HepG2 (cell line): ENCODE measurements at regions not wholly inside any gene's neighbourhood (a gene's known extent, or its start where the extent isn't known, plus 50 kb on each side); places are given as distances from the start of the nearest gene placed in this dataset.

Source experiments
- ATAC-seq: fragments of 200-7000 bp; cut with Tn5 transposase; 3 replicates; pipeline ENCODE4 v1.9.1; 2020; ENCODE audit warnings: mild to moderate bottlenecking, moderate library complexity
- BruUV-seq: library from RNA; stranded (reverse); fragments of 400-500 nt; replicated peaks from 2 replicates; lab custom pipeline; 2021; lab: Mats Ljungman, UMichigan
- CTCF ChIA-PET: fragments of 300-600 bp; formaldehyde crosslinking; extraction: SDS; loops from one replicate; lab custom pipeline; 2021; ENCODE audit warnings: low total read pairs, inconsistent platforms, low intra/inter-chr PET ratio; lab: Yijun Ruan, JAX
- POLR2A ChIA-PET: fragments of 350-600 bp; sonication (Branson Sonifier 250); formaldehyde crosslinking; loops from one replicate; lab custom pipeline; 2020; ENCODE audit warnings: antibody characterized with exemption, inconsistent platforms; lab: Yijun Ruan, JAX
- DNase-seq: peaks from one replicate; pipeline ENCODE4 v3.0.0-alpha.2; 2015; ENCODE audit warnings: low spot score
- FAIRE-seq: peaks from 3 replicates; lab custom pipeline; 2011; peaks lifted over from hg19 to GRCh38; lab: Jason Lieb, UNC
- H2AFZ ChIP-seq: one replicate; pipeline ENCODE4 v1.6.1; 2011; ENCODE audit warnings: low read length, inconsistent platforms
- H3K27ac ChIP-seq: fragments of 300-600 bp; 3 replicates; pipeline ENCODE4 v1.8.0; 2011; ENCODE audit warnings: mixed run types, mild to moderate bottlenecking, mixed read lengths, low read length, inconsistent platforms; ENCODE audit not compliant: insufficient read depth; ENCODE audit errors: extremely low read length
- H3K27me3 ChIP-seq, 2 experiments: fragments of 200-600 bp in 1 of 2; 2 replicates in 1 of 2; 3 replicates in 1 of 2; pipeline versions ENCODE4 v1.6.0 to v1.8.0; 2011; ENCODE audit warnings: low read length in 2 of 2, mild to moderate bottlenecking in 2 of 2, moderate library complexity in 2 of 2, inconsistent platforms in 1 of 2; ENCODE audit not compliant: insufficient read depth in 2 of 2, control insufficient read depth in 1 of 2
- H3K36me3 ChIP-seq, 2 experiments: fragments of 200-600 bp in 1 of 2; replicated peaks in 1 of 2; 2 replicates in 1 of 2; 3 replicates in 1 of 2; pipeline versions ENCODE4 v1.5.1 to v1.8.0; 2011; ENCODE audit warnings: low read length in 2 of 2, inconsistent platforms in 1 of 2; ENCODE audit not compliant: insufficient read depth in 2 of 2, control insufficient read depth in 1 of 2
- H3K4me1 ChIP-seq: 2 replicates; pipeline ENCODE4 v1.5.1; 2012; ENCODE audit warnings: low read length, inconsistent platforms; ENCODE audit not compliant: insufficient read depth
- H3K4me2 ChIP-seq: 2 replicates; pipeline ENCODE4 v1.6.0; 2011; ENCODE audit warnings: low read depth, low read length, inconsistent platforms
- H3K4me3 ChIP-seq, 3 experiments: fragments of 200-600 bp in 1 of 3; sonication (generic), shearing (Covaris generic) in 1 of 3; replicated peaks in 1 of 3; 2 replicates each; pipeline ENCODE4 v1.5.1; 2011 to 2016; ENCODE audit warnings: low read length in 3 of 3, inconsistent platforms in 2 of 3, low read depth in 2 of 3, mild to moderate bottlenecking in 2 of 3, control low read depth in 1 of 3, mixed read lengths in 1 of 3; ENCODE audit not compliant: insufficient read depth in 1 of 3
- H3K79me2 ChIP-seq: one replicate; pipeline ENCODE4 v1.6.1; 2011; ENCODE audit warnings: low read length, inconsistent platforms; ENCODE audit not compliant: insufficient read depth
- H3K9ac ChIP-seq: 2 replicates; pipeline ENCODE4 v1.6.0; 2011; ENCODE audit warnings: mild to moderate bottlenecking, low read depth, low read length, inconsistent platforms; ENCODE audit not compliant: insufficient read depth
- H3K9me3 ChIP-seq: 2 replicates; pipeline ENCODE4 v1.5.1; 2012; ENCODE audit warnings: mild to moderate bottlenecking, low read length
- H4K20me1 ChIP-seq: 2 replicates; pipeline ENCODE4 v1.6.0; 2011; ENCODE audit warnings: inconsistent platforms, mild to moderate bottlenecking, low read length, moderate library complexity; ENCODE audit not compliant: insufficient read depth
- AGO1 ChIP-seq: fragments of 200-400 bp; formaldehyde crosslinking; IDR thresholded peaks from 2 replicates; pipeline ENCODE4 v1.6.1; 2017; ENCODE audit warnings: mild to moderate bottlenecking, low read depth, low read length, moderate library complexity; ENCODE audit not compliant: poor library complexity, severe bottlenecking
- FOXC1 ChIP-seq: sonication (generic); formaldehyde crosslinking; IDR thresholded peaks from 2 replicates; pipeline ENCODE4 v1.8.0; 2022; ENCODE audit warnings: mild to moderate bottlenecking, missing genetic modification reagents, borderline replicate concordance
- KLF15 ChIP-seq: sonication (generic); formaldehyde crosslinking; IDR thresholded peaks from 2 replicates; pipeline ENCODE4 v1.8.1; 2023; ENCODE audit warnings: borderline replicate concordance, mild to moderate bottlenecking, inconsistent platforms, missing genetic modification reagents, mixed read lengths
- SP2 ChIP-seq: sonication (generic); formaldehyde crosslinking; IDR thresholded peaks from 2 replicates; pipeline ENCODE4 v1.5.1; 2020; ENCODE audit warnings: mild to moderate bottlenecking, missing genetic modification reagents
- ZFP82 ChIP-seq: sonication (generic); formaldehyde crosslinking; IDR thresholded peaks from 2 replicates; pipeline ENCODE4 v1.5.1; 2020; ENCODE audit warnings: mild to moderate bottlenecking, missing genetic modification reagents, borderline replicate concordance
- ZNF207 ChIP-seq: fragments of 450-650 bp; IDR thresholded peaks from 2 replicates; pipeline ENCODE4 v1.6.1; 2016; ENCODE audit warnings: antibody characterized with exemption, borderline replicate concordance
- ZNF224 ChIP-seq: sonication (generic); formaldehyde crosslinking; IDR thresholded peaks from 2 replicates; pipeline ENCODE4 v1.5.0; 2020; ENCODE audit warnings: mild to moderate bottlenecking, missing genetic modification reagents
- ZNF282 ChIP-seq: fragments of 450-650 bp; IDR thresholded peaks from 2 replicates; pipeline ENCODE4 v1.6.1; 2018; ENCODE audit not compliant: partially characterized antibody
- ZNF557 ChIP-seq: sonication (generic); formaldehyde crosslinking; IDR thresholded peaks from 2 replicates; pipeline ENCODE4 v1.4.0; 2020; ENCODE audit warnings: missing genetic modification reagents
- ZNF660 ChIP-seq: sonication (generic); formaldehyde crosslinking; IDR thresholded peaks from 2 replicates; pipeline ENCODE4 v1.5.1; 2020; ENCODE audit warnings: mild to moderate bottlenecking, low read depth, missing genetic modification reagents, borderline replicate concordance
- ZNF816 ChIP-seq: sonication (generic); formaldehyde crosslinking; IDR thresholded peaks from 2 replicates; pipeline ENCODE4 v1.8.0; 2022; ENCODE audit warnings: missing genetic modification reagents, mild to moderate bottlenecking, borderline replicate concordance
- ZNF83 ChIP-seq: sonication (generic); formaldehyde crosslinking; IDR thresholded peaks from 2 replicates; pipeline ENCODE4 v1.4.0; 2020; ENCODE audit warnings: missing genetic modification reagents, mild to moderate bottlenecking, borderline replicate concordance
- WGBS: methylation state at CpG from one replicate; pipeline ENCODE4 v1.1.6; 2017; ENCODE audit warnings: low lambda C conversion rate; 5-methylcytosine and 5-hydroxymethylcytosine counted together
- in situ Hi-C: cut with HindIII; loops from 2 replicates; pipeline ENCODE4 v1.10.0; 2017; ENCODE audit warnings: low pct_unique_long_range_greater_than_20kb; ENCODE audit not compliant: extremely low pct_ligation_motif_present
- intact Hi-C: fragments of 100-400 bp; cut with micrococcal nuclease; formaldehyde crosslinking; loops from one replicate; pipeline ENCODE4 v1.10.0; 2022; ENCODE audit not compliant: unreplicated experiment
- TF ChIP-seq, protein P1 (sequence below): sonication (generic); formaldehyde crosslinking; IDR thresholded peaks from 2 replicates; pipeline ENCODE4 v1.5.0; 2020; ENCODE audit warnings: missing genetic modification reagents, mild to moderate bottlenecking, borderline replicate concordance
- TF ChIP-seq, protein P2 (sequence below), 2 experiments: sonication (generic) in 1 of 2; formaldehyde crosslinking in 1 of 2; IDR thresholded peaks; 2 replicates each; pipeline versions ENCODE4 v1.5.1 to v1.6.1; 2011 to 2020; ENCODE audit warnings: borderline replicate concordance in 1 of 2, low read depth in 1 of 2, low read length in 1 of 2, mild to moderate bottlenecking in 1 of 2, missing genetic modification reagents in 1 of 2, moderate library complexity in 1 of 2
- TF ChIP-seq, protein P3 (sequence below): sonication (generic); formaldehyde crosslinking; IDR thresholded peaks from 2 replicates; pipeline ENCODE4 v1.4.0; 2020; ENCODE audit warnings: mild to moderate bottlenecking, missing genetic modification reagents, borderline replicate concordance
- TF ChIP-seq, protein P4 (sequence below): IDR thresholded peaks from 2 replicates; pipeline ENCODE4 v1.6.1; 2018; ENCODE audit warnings: missing genetic modification reagents

DNA sequence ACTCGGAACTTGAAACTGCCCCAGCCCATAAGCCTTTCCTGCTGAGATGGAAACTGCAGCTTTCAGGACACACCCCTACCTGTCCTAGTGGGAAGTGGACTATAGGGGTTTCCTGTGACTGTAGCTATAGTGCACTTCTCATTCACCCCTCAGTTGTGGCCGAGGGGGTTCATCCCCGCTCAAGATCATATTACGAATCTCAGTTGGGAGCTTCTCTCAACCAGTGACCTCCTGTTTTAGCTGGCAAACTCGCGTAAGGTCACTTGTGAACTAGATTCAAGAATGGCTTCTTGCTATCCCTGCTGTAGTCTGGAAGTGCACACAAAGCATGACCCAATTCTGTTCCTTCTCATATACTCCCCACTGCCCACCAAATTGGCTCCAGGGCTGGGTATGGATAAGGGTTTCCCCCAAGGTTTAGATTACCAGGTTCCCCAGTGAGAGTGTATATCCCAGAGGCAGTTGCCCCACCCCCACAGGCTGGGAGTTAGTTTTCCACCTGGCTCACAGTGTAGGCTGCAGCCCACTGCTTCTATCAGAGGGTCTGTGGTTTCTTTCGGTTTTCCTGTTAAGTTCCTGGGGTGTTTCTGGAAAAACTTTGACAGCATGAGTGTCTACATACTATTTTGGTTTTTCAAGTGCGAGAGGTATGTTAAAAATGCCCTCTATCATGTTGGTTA lies 812.9 kb downstream of the JRKL start:
- Histone ChIP-seq H3K27ac (no peak overlapping the region), H3K9me3 (no peaks in the 10 kb centered on the region), H3K36me3 (no peaks in the 10 kb centered on the region), H3K79me2 (no peaks in the 10 kb centered on the region), H3K4me1 (no peaks in the 10 kb centered on the region), H3K4me2 (no peak overlapping the region), H3K4me3 (no peak overlapping the region), H3K27me3 (no peaks in the 10 kb centered on the region; a peak in 1 of 5 replicates), H2AFZ (no peak overlapping the region), H3K9ac (no peak overlapping the region), H4K20me1 (no peaks in the 10 kb centered on the region)
- intact Hi-C loops = no loop called here
- BruUV-seq = no TSS peak
- in situ Hi-C loops = no loop called here
- ChIA-PET POLR2A (no interaction called here), CTCF (no interaction called here)
- DNase-seq (no peak), FAIRE-seq (no peak), ATAC-seq (no peak)
- 9% methylated on average over 4 of the region's 8 CpGs for WGBS
- TF ChIP-seq ZNF207 (no peak), ZNF224 (CRISPR knock-in tag) (no peak), FOXC1 (CRISPR knock-in tag) (no peak), ZNF557 (no peak), SP2 (CRISPR knock-in tag) (no peak), ZFP82 (CRISPR knock-in tag) (no peak), ZNF660 (CRISPR knock-in tag) (no peak), AGO1 (no peak), KLF15 (no peak), ZNF282 (no peak), ZNF816 (CRISPR knock-in tag) (no peak), ZNF83 (CRISPR knock-in tag) (no peak)
- TF ChIP-seq, protein P1, sequence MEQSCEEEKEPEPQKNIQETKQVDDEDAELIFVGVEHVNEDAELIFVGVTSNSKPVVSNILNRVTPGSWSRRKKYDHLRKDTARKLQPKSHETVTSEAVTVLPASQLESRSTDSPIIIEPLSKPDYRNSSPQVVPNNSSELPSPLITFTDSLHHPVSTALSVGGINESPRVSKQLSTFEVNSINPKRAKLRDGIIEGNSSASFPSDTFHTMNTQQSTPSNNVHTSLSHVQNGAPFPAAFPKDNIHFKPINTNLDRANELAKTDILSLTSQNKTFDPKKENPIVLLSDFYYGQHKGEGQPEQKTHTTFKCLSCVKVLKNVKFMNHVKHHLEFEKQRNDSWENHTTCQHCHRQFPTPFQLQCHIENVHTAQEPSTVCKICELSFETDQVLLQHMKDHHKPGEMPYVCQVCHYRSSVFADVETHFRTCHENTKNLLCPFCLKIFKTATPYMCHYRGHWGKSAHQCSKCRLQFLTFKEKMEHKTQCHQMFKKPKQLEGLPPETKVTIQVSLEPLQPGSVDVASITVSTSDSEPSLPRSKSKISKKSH (CRISPR knock-in tag) = no peak
- TF ChIP-seq, protein P2, sequence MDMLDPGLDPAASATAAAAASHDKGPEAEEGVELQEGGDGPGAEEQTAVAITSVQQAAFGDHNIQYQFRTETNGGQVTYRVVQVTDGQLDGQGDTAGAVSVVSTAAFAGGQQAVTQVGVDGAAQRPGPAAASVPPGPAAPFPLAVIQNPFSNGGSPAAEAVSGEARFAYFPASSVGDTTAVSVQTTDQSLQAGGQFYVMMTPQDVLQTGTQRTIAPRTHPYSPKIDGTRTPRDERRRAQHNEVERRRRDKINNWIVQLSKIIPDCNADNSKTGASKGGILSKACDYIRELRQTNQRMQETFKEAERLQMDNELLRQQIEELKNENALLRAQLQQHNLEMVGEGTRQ (IDR thresholded peaks at IDR 0.05; ENCODE audit: low read depth, low read length) = no peak
- TF ChIP-seq, protein P2 (CRISPR knock-in tag; IDR thresholded peaks at IDR 0.05; ENCODE audit: borderline replicate concordance) = no peak
- TF ChIP-seq, protein P3, sequence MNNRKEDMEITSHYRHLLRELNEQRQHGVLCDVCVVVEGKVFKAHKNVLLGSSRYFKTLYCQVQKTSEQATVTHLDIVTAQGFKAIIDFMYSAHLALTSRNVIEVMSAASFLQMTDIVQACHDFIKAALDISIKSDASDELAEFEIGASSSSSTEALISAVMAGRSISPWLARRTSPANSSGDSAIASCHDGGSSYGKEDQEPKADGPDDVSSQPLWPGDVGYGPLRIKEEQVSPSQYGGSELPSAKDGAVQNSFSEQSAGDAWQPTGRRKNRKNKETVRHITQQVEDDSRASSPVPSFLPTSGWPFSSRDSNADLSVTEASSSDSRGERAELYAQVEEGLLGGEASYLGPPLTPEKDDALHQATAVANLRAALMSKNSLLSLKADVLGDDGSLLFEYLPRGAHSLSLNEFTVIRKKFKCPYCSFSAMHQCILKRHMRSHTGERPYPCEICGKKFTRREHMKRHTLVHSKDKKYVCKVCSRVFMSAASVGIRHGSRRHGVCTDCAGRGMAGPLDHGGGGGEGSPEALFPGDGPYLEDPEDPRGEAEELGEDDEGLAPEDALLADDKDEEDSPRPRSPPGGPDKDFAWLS = no peak
- TF ChIP-seq, protein P4, sequence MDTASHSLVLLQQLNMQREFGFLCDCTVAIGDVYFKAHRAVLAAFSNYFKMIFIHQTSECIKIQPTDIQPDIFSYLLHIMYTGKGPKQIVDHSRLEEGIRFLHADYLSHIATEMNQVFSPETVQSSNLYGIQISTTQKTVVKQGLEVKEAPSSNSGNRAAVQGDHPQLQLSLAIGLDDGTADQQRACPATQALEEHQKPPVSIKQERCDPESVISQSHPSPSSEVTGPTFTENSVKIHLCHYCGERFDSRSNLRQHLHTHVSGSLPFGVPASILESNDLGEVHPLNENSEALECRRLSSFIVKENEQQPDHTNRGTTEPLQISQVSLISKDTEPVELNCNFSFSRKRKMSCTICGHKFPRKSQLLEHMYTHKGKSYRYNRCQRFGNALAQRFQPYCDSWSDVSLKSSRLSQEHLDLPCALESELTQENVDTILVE (CRISPR knock-in tag) = no peak
